Liver (tissue), 8 donors: ENCODE measurements at regions not wholly inside any gene's neighbourhood (a gene's known extent, or its start where the extent isn't known, plus 50 kb on each side); places are given as distances from the start of the nearest gene placed in this dataset.

ENCODE experiments used
- DNase-seq: peaks from one replicate; pipeline ENCODE4 v3.0.0-alpha.2; 2017; ENCODE audit warnings: low spot score
- H3K27ac ChIP-seq, 2 donors: one replicate each; pipeline ENCODE4 v1.7.0; 2013; ENCODE audit warnings: inconsistent platforms in 2 of 2, low read length in 2 of 2, control low read depth in 1 of 2, low read depth in 1 of 2, mild to moderate bottlenecking in 1 of 2
- H3K27me3 ChIP-seq, 4 donors: one replicate each; pipeline versions ENCODE4 v1.6.1 to v1.7.0; 2013; ENCODE audit warnings: low read length in 3 of 4, inconsistent platforms in 1 of 4, mild to moderate bottlenecking in 1 of 4, moderate library complexity in 1 of 4; ENCODE audit not compliant: control insufficient read depth in 4 of 4, insufficient read depth in 4 of 4
- H3K36me3 ChIP-seq, 4 donors: one replicate each; pipeline versions ENCODE4 v1.6.1 to v1.7.0; 2013; ENCODE audit warnings: low read length in 3 of 4, mild to moderate bottlenecking in 3 of 4, low read depth in 1 of 4, moderate library complexity in 1 of 4; ENCODE audit not compliant: control insufficient read depth in 4 of 4, insufficient read depth in 3 of 4
- H3K4me1 ChIP-seq, 4 donors: one replicate each; pipeline versions ENCODE4 v1.6.1 to v1.7.0; 2013; ENCODE audit warnings: low read length in 3 of 4, mild to moderate bottlenecking in 3 of 4, moderate library complexity in 1 of 4; ENCODE audit not compliant: control insufficient read depth in 4 of 4, insufficient read depth in 4 of 4
- H3K4me3 ChIP-seq, 3 donors: one replicate each; pipeline versions ENCODE4 v1.6.1 to v1.7.0; 2013; ENCODE audit warnings: low read length in 3 of 3, control low read depth in 1 of 3, low read depth in 1 of 3, mild to moderate bottlenecking in 1 of 3
- H3K9ac ChIP-seq, 2 donors: one replicate each; pipeline ENCODE4 v1.7.0; 2013; ENCODE audit warnings: low read length in 2 of 2, mild to moderate bottlenecking in 2 of 2, moderate library complexity in 2 of 2, control low read depth in 1 of 2, low read depth in 1 of 2
- H3K9me3 ChIP-seq, 4 donors: one replicate each; pipeline versions ENCODE4 v1.6.1 to v1.7.0; 2013; ENCODE audit warnings: low read length in 3 of 4; ENCODE audit not compliant: control insufficient read depth in 4 of 4
- CTCF ChIP-seq: fragments of 150-350 bp; IDR thresholded peaks from 2 replicates; pipeline ENCODE4 v1.5.1; 2017; ENCODE audit warnings: improper control_type of control experiment, low read depth, low read length; ENCODE audit not compliant: missing input control
- EGR1 ChIP-seq, 2 donors: IDR thresholded peaks; 2 replicates each; pipeline ENCODE4 v1.6.1; 2016 to 2018; ENCODE audit warnings: antibody characterized with exemption in 2 of 2, low read depth in 2 of 2
- FOXA1 ChIP-seq: IDR thresholded peaks from 2 replicates; pipeline ENCODE4 v1.6.1; 2016; ENCODE audit warnings: antibody characterized with exemption
- FOXA2 ChIP-seq: IDR thresholded peaks from 2 replicates; pipeline ENCODE4 v1.6.1; 2016; ENCODE audit warnings: antibody characterized with exemption
- HNF4A ChIP-seq, 2 donors: conservative IDR thresholded peaks; 2 replicates each; pipeline ENCODE4 v1.6.1; 2016; ENCODE audit warnings: antibody characterized with exemption in 2 of 2, mild to moderate bottlenecking in 2 of 2
- HNF4G ChIP-seq: IDR thresholded peaks from 2 replicates; pipeline ENCODE4 v1.6.1; 2016; ENCODE audit warnings: antibody characterized with exemption
- JUND ChIP-seq, 2 donors: IDR thresholded peaks; 2 replicates each; pipeline ENCODE4 v1.6.1; 2016; ENCODE audit warnings: antibody characterized with exemption in 2 of 2
- MAX ChIP-seq: IDR thresholded peaks from 2 replicates; pipeline ENCODE4 v1.6.1; 2016; ENCODE audit warnings: antibody characterized with exemption
- NR2F2 ChIP-seq: IDR thresholded peaks from 2 replicates; pipeline ENCODE4 v1.6.1; 2016; ENCODE audit warnings: antibody characterized with exemption
- RAD21 ChIP-seq, 2 donors: IDR thresholded peaks; 2 replicates each; pipeline ENCODE4 v1.6.1; 2016; ENCODE audit warnings: antibody characterized with exemption in 2 of 2, mild to moderate bottlenecking in 2 of 2
- RXRA ChIP-seq, 2 donors: IDR thresholded peaks; 2 replicates each; pipeline ENCODE4 v1.6.1; 2017 to 2018; ENCODE audit warnings: antibody characterized with exemption in 2 of 2, mild to moderate bottlenecking in 1 of 2
- SP1 ChIP-seq: IDR thresholded peaks from 2 replicates; pipeline ENCODE4 v1.6.1; 2018; ENCODE audit warnings: antibody characterized with exemption, mild to moderate bottlenecking
- TAF1 ChIP-seq: conservative IDR thresholded peaks from 2 replicates; pipeline ENCODE4 v1.6.1; 2016; ENCODE audit warnings: antibody characterized with exemption, mild to moderate bottlenecking
- YY1 ChIP-seq: IDR thresholded peaks from 2 replicates; pipeline ENCODE4 v1.6.1; 2016; ENCODE audit warnings: antibody characterized with exemption, mild to moderate bottlenecking
- ZBTB33 ChIP-seq: IDR thresholded peaks from 2 replicates; pipeline ENCODE4 v1.6.1; 2016; ENCODE audit warnings: antibody characterized with exemption
- WGBS: extraction: QIAGEN DNeasy Blood & Tissue Kit; methylation state at CpG from one replicate; pipeline ENCODE4 v1.1.7; 2013; 5-methylcytosine and 5-hydroxymethylcytosine counted together
- TF ChIP-seq, protein P1 (sequence below): IDR thresholded peaks from 2 replicates; pipeline ENCODE4 v1.6.1; 2016; ENCODE audit warnings: antibody characterized with exemption
- donor health status: healthy.
- donor health status: healthy.
- donor health status: healthy.
- donor health status: healthy.
- donor health status: healthy.

DNA sequence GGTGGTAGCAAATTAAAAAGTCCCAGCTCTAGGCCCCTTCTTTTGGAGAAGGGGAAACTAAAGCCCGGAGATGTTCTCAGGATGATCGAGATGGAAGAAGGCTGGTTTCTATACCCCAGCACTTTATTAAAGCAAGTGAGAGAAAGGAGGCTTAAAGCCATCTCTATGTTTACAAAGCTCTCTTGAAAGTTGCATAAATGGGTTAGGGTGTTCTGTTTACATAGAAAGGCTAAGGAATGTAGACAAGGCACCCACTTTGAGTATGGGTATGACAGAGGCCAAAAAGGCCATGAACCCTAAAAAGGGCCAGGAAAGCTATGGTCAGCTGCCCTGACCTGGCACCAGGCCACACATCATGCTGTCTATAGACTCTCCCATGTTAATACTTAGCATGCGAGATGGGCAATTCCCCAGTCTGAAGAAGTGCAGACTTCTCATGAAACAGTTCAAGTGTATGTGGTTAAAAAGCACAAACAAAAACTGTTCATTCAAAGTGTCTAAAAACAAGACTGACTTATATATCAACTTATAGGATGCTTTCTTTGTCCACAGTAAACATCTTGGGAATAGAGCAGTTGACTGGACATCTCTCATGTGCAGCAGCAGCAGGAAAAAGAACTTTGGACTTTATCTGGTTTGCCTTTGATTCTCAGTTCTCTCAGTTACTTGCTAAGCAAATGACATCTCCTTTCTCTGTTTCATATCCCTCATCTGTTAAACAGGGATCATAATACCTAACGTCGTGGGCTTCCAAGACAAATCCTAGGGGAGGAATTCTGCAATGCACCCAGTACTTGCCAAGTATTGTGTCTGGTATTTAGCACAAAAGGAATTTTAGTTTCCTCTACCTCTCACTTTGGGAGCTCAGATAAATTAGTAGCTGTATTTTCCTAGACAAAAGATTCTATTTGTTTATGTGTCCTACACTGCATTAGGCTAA, 521.6 kb downstream of the PLPP3 start:
- Histone ChIP-seq H3K4me3 (no peak overlapping the region), H3K27me3 (no peaks in the 10 kb centered on the region), H3K9me3 (no peaks in the 10 kb centered on the region), H3K9ac (no peak overlapping the region), H3K4me1 (no peaks in the 10 kb centered on the region), H3K27ac (no peak overlapping the region), H3K36me3 (no peaks in the 10 kb centered on the region)
- TF ChIP-seq HNF4G (no peak), TAF1 (no peak), RAD21 (IDR thresholded peaks at IDR 0.05) (no peak)
- 87% methylated on average over 5 of the region's 5 CpGs for WGBS
- DNase-seq, result no peak

GRCh38 chr1:56056438-56057287, 522.7 kb downstream of the PLPP3 start:
- DNase-seq, result no peak
- Histone ChIP-seq H3K4me3 (no peak overlapping the region), H3K27me3 (no peaks in the 10 kb centered on the region), H3K4me1 (no peaks in the 10 kb centered on the region), H3K9me3 (no peaks in the 10 kb centered on the region), H3K36me3 (no peaks in the 10 kb centered on the region), H3K9ac (no peak overlapping the region), H3K27ac (no peak overlapping the region)
- 88% methylated on average over 9 of the region's 9 CpGs for WGBS
- TF ChIP-seq SP1 (no peak), FOXA2 (no peak), HNF4A (conservative IDR thresholded peaks at IDR 0.05) (no peak), ZBTB33 (no peak), YY1 (no peak), FOXA1 (no peak), EGR1 (IDR thresholded peaks at IDR 0.05; ENCODE audit: low read depth in 2 of 2) (no peak), JUND (IDR thresholded peaks at IDR 0.05) (no peak), RXRA (IDR thresholded peaks at IDR 0.05) (no peak), CTCF (no peak), RAD21 (IDR thresholded peaks at IDR 0.05) (no peak), TAF1 (no peak), NR2F2 (no peak), MAX (no peak)
- TF ChIP-seq, protein P1, sequence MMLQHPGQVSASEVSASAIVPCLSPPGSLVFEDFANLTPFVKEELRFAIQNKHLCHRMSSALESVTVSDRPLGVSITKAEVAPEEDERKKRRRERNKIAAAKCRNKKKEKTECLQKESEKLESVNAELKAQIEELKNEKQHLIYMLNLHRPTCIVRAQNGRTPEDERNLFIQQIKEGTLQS, result no peak
